8988T (cell line): ENCODE measurements at regions not wholly inside any gene's neighbourhood (a gene's known extent, or its start where the extent isn't known, plus 50 kb on each side); places are given as distances from the start of the nearest gene placed in this dataset.

Experiments
- DNase-seq: peaks from one replicate; pipeline ENCODE4 v3.0.0; 2011

- no peak for DNase-seq
These were observed 418.6 kb downstream of the MN1 start for GRCh38 chr22:27382947-27383346.

- no peak for DNase-seq
These were observed 417.7 kb downstream of the MN1 start for GRCh38 chr22:27383896-27384295.

- DNase-seq, result no peak
These were observed 416.1 kb downstream of the MN1 start for GRCh38 chr22:27385261-27385998.

- no peak for DNase-seq
These were observed 415.4 kb downstream of the MN1 start for GRCh38 chr22:27386186-27386585.

- no peak for DNase-seq
These were observed 414.0 kb downstream of the MN1 start for GRCh38 chr22:27387561-27387960.

GRCh38 chr22:27388090-27388600, 413.4 kb downstream of the MN1 start:
- DNase-seq, result no peak

- no peak for DNase-seq
These were observed 411.9 kb downstream of the MN1 start for GRCh38 chr22:27389727-27390075.

- no peak for DNase-seq
These were observed 410.3 kb downstream of the MN1 start for GRCh38 chr22:27391092-27391770.

- DNase-seq, result no peak
These were observed 408.2 kb downstream of the MN1 start for GRCh38 chr22:27393371-27393770.

- no peak for DNase-seq
These were observed 406.7 kb downstream of the MN1 start for GRCh38 chr22:27394806-27395404.

GRCh38 chr22:27397036-27397953, 404.3 kb downstream of the MN1 start:
- no peak for DNase-seq

GRCh38 chr22:27397954-27398342, 403.6 kb downstream of the MN1 start:
- DNase-seq, result no peak

GRCh38 chr22:27399161-27399560, 402.4 kb downstream of the MN1 start:
- no peak for DNase-seq

GRCh38 chr22:27400811-27401210, 400.7 kb downstream of the MN1 start:
- no peak for DNase-seq

- DNase-seq, result no peak
These were observed 400.2 kb downstream of the MN1 start for GRCh38 chr22:27401321-27401720.

GRCh38 chr22:27404441-27404840, 397.1 kb downstream of the MN1 start:
- no peak for DNase-seq

GRCh38 chr22:27405672-27406388, 395.7 kb downstream of the MN1 start:
- peak; percentile 60 for DNase-seq

GRCh38 chr22:27406389-27406861, 395.1 kb downstream of the MN1 start:
- DNase-seq, result no peak

GRCh38 chr22:27407369-27407985, 394.1 kb downstream of the MN1 start:
- DNase-seq, result no peak

GRCh38 chr22:27408068-27408467, 393.5 kb downstream of the MN1 start:
- no peak for DNase-seq

GRCh38 chr22:27409299-27409698, 392.3 kb downstream of the MN1 start:
- no peak for DNase-seq
